ENCODE measurements at regions not wholly inside any gene's neighbourhood (a gene's known extent, or its start where the extent isn't known, plus 50 kb on each side); places are given as distances from the start of the nearest gene placed in this dataset.

GRCh38 chr20:39627765-39628164, 665.6 kb downstream of the DHX35 start:
- no peak overlapping the region for H2AFZ ChIP-seq (ENCODE audit: low read depth, low read length)
- H3K27me3 ChIP-seq (ENCODE audit: control insufficient read depth in 2 of 2, insufficient read depth in 2 of 2, low read length in 2 of 2): no peaks in the 10 kb centered on the region
- DNase-seq (ENCODE audit: low read depth, low spot score): no peak
- ChIA-PET POLR2A (no interaction called here), CTCF (interaction anchor here (1.1 kb wide), 1 partner anchor 17 kb away, joined by 3 read pairs; no protein-coding TSS in a partner anchor)
- BruUV-seq (replicated peaks): no TSS peak
- H3K4me2 ChIP-seq (ENCODE audit: insufficient read depth, low read length): no peak overlapping the region
- intact Hi-C loops (cut with micrococcal nuclease): no loop called here
- no peaks in the 10 kb centered on the region for H4K20me1 ChIP-seq (replicated peaks; ENCODE audit: control insufficient read depth, extremely low read depth, insufficient read depth, low read length)
- no peak overlapping the region for H3K4me3 ChIP-seq (replicated peaks in 1 of 3; ENCODE audit: insufficient read depth in 1 of 3, low read depth in 1 of 3, low read length in 3 of 3)
- no peaks in the 10 kb centered on the region for H3K4me1 ChIP-seq (ENCODE audit: control insufficient read depth, extremely low read depth, insufficient read depth, low read length)
- no peak for TF ChIP-seq EZH2 (IDR thresholded peaks at IDR 0.05; ENCODE audit: borderline replicate concordance, low read depth, low read length, severe bottlenecking)
- no peak for TF ChIP-seq GATA2 (IDR thresholded peaks at IDR 0.05; ENCODE audit: insufficient read depth, insufficient read length, low read depth, low read length)
- TF ChIP-seq JUN (IDR thresholded peaks at IDR 0.05; ENCODE audit: borderline replicate concordance, insufficient read depth, insufficient read length, low read depth): no peak
- no peak for TF ChIP-seq POLR2A (IDR thresholded peaks at IDR 0.05; ENCODE audit: low read depth, low read length)
- no peak for TF ChIP-seq MAX (IDR thresholded peaks at IDR 0.05; ENCODE audit: insufficient read depth, insufficient read length)
- no peak for TF ChIP-seq MYC (IDR thresholded peaks at IDR 0.05; ENCODE audit: low read depth, low read length)
- TF ChIP-seq POLR2AphosphoS5 (IDR thresholded peaks at IDR 0.05; ENCODE audit: insufficient read depth, low read depth, low read length): no peak
- no peak for TF ChIP-seq FOS (IDR thresholded peaks at IDR 0.05; ENCODE audit: borderline replicate concordance, insufficient read depth, low read length)
- TF ChIP-seq CTCF (IDR thresholded peaks at IDR 0.05; ENCODE audit: extremely low read depth in 1 of 2, insufficient read depth in 1 of 2, low read depth in 1 of 2, low read length in 2 of 2): no peak
- no peak for FAIRE-seq
- H3K9ac ChIP-seq (replicated peaks; ENCODE audit: extremely low read depth, insufficient read depth, low read length): no peak overlapping the region
- no peaks in the 10 kb centered on the region for H3K9me3 ChIP-seq (replicated peaks; ENCODE audit: control insufficient read depth, insufficient read depth, low read length)
- dilution Hi-C loops (cut with MboI; ENCODE audit: extremely low pct_ligation_motif_present, low sequenced_read_pairs): no loop called here
- no peaks in the 10 kb centered on the region for H3K9me1 ChIP-seq (replicated peaks; ENCODE audit: control insufficient read depth, extremely low read depth, insufficient read depth, low read length)
- no peak overlapping the region for H3K27ac ChIP-seq (ENCODE audit: insufficient read depth, low read depth, low read length)
- H3K36me3 ChIP-seq (ENCODE audit: control insufficient read depth in 2 of 2, extremely low read depth in 1 of 2, insufficient read depth in 2 of 2, low read length in 2 of 2): no peaks in the 10 kb centered on the region
- no peaks in the 10 kb centered on the region for H3K79me2 ChIP-seq (ENCODE audit: control insufficient read depth, insufficient read depth, low read length)
